Keratinocyte (primary cell): ENCODE measurements at regions not wholly inside any gene's neighbourhood (a gene's known extent, or its start where the extent isn't known, plus 50 kb on each side); places are given as distances from the start of the nearest gene placed in this dataset.

Experiments
- DNase-seq: peaks from one replicate; pipeline ENCODE4 v3.0.0-alpha.2; 2011; ENCODE audit warnings: low read depth, missing footprints, low spot score
- FAIRE-seq: peaks from 2 replicates; lab custom pipeline; 2011; peaks lifted over from hg19 to GRCh38; lab: Jason Lieb, UNC
- H2AFZ ChIP-seq: 2 replicates; pipeline ENCODE4 v1.6.0; 2012; ENCODE audit warnings: low read length, control low read depth, inconsistent platforms; ENCODE audit not compliant: control insufficient read depth
- H3K27ac ChIP-seq: 2 replicates; pipeline ENCODE4 v1.5.1; 2011; ENCODE audit warnings: low read length; ENCODE audit not compliant: control insufficient read depth, insufficient read depth
- H3K27me3 ChIP-seq: 3 replicates; pipeline ENCODE4 v1.6.0; 2011; ENCODE audit warnings: low read length; ENCODE audit not compliant: control insufficient read depth, insufficient read depth; ENCODE audit errors: extremely low read depth
- H3K36me3 ChIP-seq, 2 experiments: 2 replicates in 1 of 2; 3 replicates in 1 of 2; pipeline ENCODE4 v1.5.1; 2011; ENCODE audit warnings: low read length in 2 of 2, mild to moderate bottlenecking in 1 of 2; ENCODE audit not compliant: control insufficient read depth in 2 of 2, insufficient read depth in 2 of 2; ENCODE audit errors: extremely low read depth in 1 of 2
- H3K4me1 ChIP-seq: 3 replicates; pipeline ENCODE4 v1.5.1; 2011; ENCODE audit warnings: low read length; ENCODE audit not compliant: control insufficient read depth, insufficient read depth; ENCODE audit errors: extremely low read depth
- H3K4me2 ChIP-seq: 3 replicates; pipeline ENCODE4 v1.6.0; 2011; ENCODE audit warnings: low read depth, low read length; ENCODE audit not compliant: control insufficient read depth, insufficient read depth; ENCODE audit errors: extremely low read depth
- H3K4me3 ChIP-seq, 3 experiments: fragments of 200-600 bp in 1 of 3; sonication (generic) in 1 of 3; 2 replicates in 2 of 3; 3 replicates in 1 of 3; pipeline ENCODE4 v1.5.1; 2011 to 2016; ENCODE audit warnings: low read length in 3 of 3, mild to moderate bottlenecking in 3 of 3, control low read depth in 2 of 3, inconsistent platforms in 1 of 3, low read depth in 1 of 3, mixed read lengths in 1 of 3, mixed run types in 1 of 3, moderate library complexity in 1 of 3; ENCODE audit not compliant: control insufficient read depth in 2 of 3, insufficient read depth in 2 of 3; ENCODE audit errors: extremely low read depth in 1 of 3
- H3K79me2 ChIP-seq: 2 replicates; pipeline ENCODE4 v1.6.0; 2012; ENCODE audit warnings: low read length; ENCODE audit not compliant: control insufficient read depth, insufficient read depth
- H3K9ac ChIP-seq: 3 replicates; pipeline ENCODE4 v1.6.0; 2011; ENCODE audit warnings: low read length; ENCODE audit not compliant: control insufficient read depth, insufficient read depth; ENCODE audit errors: extremely low read depth
- H3K9me1 ChIP-seq: 3 replicates; pipeline ENCODE4 v1.6.0; 2011; ENCODE audit warnings: low read length; ENCODE audit not compliant: control insufficient read depth, insufficient read depth; ENCODE audit errors: extremely low read depth
- H3K9me3 ChIP-seq: 2 replicates; pipeline ENCODE4 v1.5.1; 2012; ENCODE audit warnings: low read depth, low read length; ENCODE audit not compliant: control insufficient read depth
- H4K20me1 ChIP-seq: 3 replicates; pipeline ENCODE4 v1.6.0; 2011; ENCODE audit warnings: low read length; ENCODE audit not compliant: control insufficient read depth, insufficient read depth; ENCODE audit errors: extremely low read depth
- CTCF ChIP-seq, 3 experiments: IDR thresholded peaks in 1 of 3; conservative IDR thresholded peaks in 1 of 3; optimal IDR thresholded peaks in 1 of 3; 2 replicates in 2 of 3; 3 replicates in 1 of 3; pipeline versions ENCODE3 to v1.5.1; 2011; ENCODE audit warnings: low read length in 3 of 3, mild to moderate bottlenecking in 3 of 3, moderate library complexity in 2 of 3, control low read depth in 1 of 3, inconsistent platforms in 1 of 3; ENCODE audit not compliant: insufficient read depth in 2 of 3; ENCODE audit errors: extremely low read depth in 1 of 3
- EZH2 ChIP-seq: IDR thresholded peaks from one replicate; pipeline ENCODE4 v1.6.1; 2012; ENCODE audit warnings: inconsistent platforms, mild to moderate bottlenecking, low read length, moderate library complexity
- dilution Hi-C: fragments of 300-500 bp; cut with MboI; formaldehyde crosslinking; loops from one replicate; pipeline ENCODE4 v1.7.0; 2020; ENCODE audit warnings: low sequenced_read_pairs; ENCODE audit not compliant: extremely low pct_ligation_motif_present

GRCh38 chr3:67901681-67902080 lies 247.3 kb upstream of the SUCLG2 start:
- Histone ChIP-seq H3K9ac (no peak overlapping the region), H3K9me3 (no peaks in the 10 kb centered on the region), H4K20me1 (no peaks in the 10 kb centered on the region), H3K36me3 (no peaks in the 10 kb centered on the region), H3K27ac (no peak overlapping the region), H3K4me3 (no peak overlapping the region), H3K9me1 (no peaks in the 10 kb centered on the region), H3K4me1 (no peaks in the 10 kb centered on the region), H2AFZ (no peak overlapping the region), H3K4me2 (no peak overlapping the region), H3K27me3 (no peaks in the 10 kb centered on the region), H3K79me2 (no peaks in the 10 kb centered on the region)
- dilution Hi-C loops: no loop called here
- peak in 2 of 3 experiments; percentile 10 to 40 for TF ChIP-seq CTCF (optimal IDR thresholded peaks at IDR 0.05 in 1 of 3, IDR thresholded peaks at IDR 0.05 in 1 of 3, conservative IDR thresholded peaks at IDR 0.05 in 1 of 3; ENCODE audit: extremely low read depth in 1 of 3, insufficient read depth in 2 of 3, low read length in 3 of 3)
- no peak for TF ChIP-seq EZH2
- DNase-seq (no peak), FAIRE-seq (no peak)

GRCh38 chr3:67898916-67899315 lies 244.5 kb upstream of the SUCLG2 start:
- Histone ChIP-seq H3K27me3 (no peaks in the 10 kb centered on the region), H3K36me3 (no peaks in the 10 kb centered on the region), H3K79me2 (no peaks in the 10 kb centered on the region), H3K27ac (no peak overlapping the region), H3K4me2 (no peak overlapping the region), H3K9me1 (no peaks in the 10 kb centered on the region), H2AFZ (no peak overlapping the region), H3K9ac (no peak overlapping the region), H3K4me1 (no peaks in the 10 kb centered on the region), H4K20me1 (no peaks in the 10 kb centered on the region), H3K4me3 (no peak overlapping the region), H3K9me3 (no peaks in the 10 kb centered on the region)
- FAIRE-seq: no peak
- dilution Hi-C loops: no loop called here
- TF ChIP-seq CTCF (optimal IDR thresholded peaks at IDR 0.05 in 1 of 3, IDR thresholded peaks at IDR 0.05 in 1 of 3, conservative IDR thresholded peaks at IDR 0.05 in 1 of 3; ENCODE audit: extremely low read depth in 1 of 3, insufficient read depth in 2 of 3, low read length in 3 of 3): no peak
- DNase-seq: no peak
